Neuron (in vitro differentiated cells): ENCODE measurements at regions not wholly inside any gene's neighbourhood (a gene's known extent, or its start where the extent isn't known, plus 50 kb on each side); places are given as distances from the start of the nearest gene placed in this dataset.

Experiments
- H2AFZ ChIP-seq: one replicate; pipeline ENCODE4 v1.6.1; 2013; ENCODE audit warnings: low read depth, mild to moderate bottlenecking, inconsistent platforms, low read length, moderate library complexity
- H3K27me3 ChIP-seq: one replicate; pipeline ENCODE4 v1.6.1; 2013; ENCODE audit warnings: low read length; ENCODE audit not compliant: insufficient read depth
- H3K36me3 ChIP-seq: one replicate; pipeline ENCODE4 v1.6.1; 2013; ENCODE audit warnings: low read length; ENCODE audit not compliant: insufficient read depth
- H3K4me1 ChIP-seq: one replicate; pipeline ENCODE4 v1.6.1; 2013; ENCODE audit warnings: low read length; ENCODE audit not compliant: insufficient read depth
- H3K4me3 ChIP-seq: 2 replicates; pipeline ENCODE4 v1.5.1; 2013; ENCODE audit warnings: mild to moderate bottlenecking, low read length, moderate library complexity
- H3K9me3 ChIP-seq: one replicate; pipeline ENCODE4 v1.6.1; 2013; ENCODE audit warnings: low read length

DNA sequence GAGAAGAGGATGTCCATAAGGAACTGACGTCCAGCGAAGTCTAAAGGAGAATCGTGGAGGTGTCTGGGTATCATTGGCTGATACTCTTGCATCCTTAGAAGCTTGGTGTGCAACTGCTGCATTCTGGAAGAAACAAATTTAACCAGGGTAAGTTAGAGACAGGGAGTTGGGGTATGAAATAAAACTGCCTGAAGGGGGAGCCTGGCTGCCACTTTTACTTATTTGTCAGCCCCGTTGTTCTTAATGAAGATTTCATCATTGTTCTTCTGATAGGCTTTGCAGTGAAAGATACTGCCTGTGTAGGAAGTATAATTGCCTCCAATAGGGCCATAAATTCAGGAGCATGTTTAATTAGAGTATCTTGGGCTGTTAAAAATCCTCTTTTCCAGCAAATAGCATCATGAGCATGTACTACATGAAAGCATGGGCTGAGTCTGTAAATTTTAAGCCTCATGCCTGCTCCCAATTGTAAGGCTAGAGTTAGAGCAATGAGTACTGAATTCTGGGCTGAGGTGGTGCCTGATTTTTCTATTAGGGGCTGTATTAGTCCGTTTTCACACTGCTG lies 1264.5 kb upstream of the ACO1 start:
- Histone ChIP-seq H3K36me3 (no peaks in the 10 kb centered on the region), H3K9me3 (peaks cover 1% of the 10 kb centered on the region), H3K4me3 (no peak overlapping the region), H3K27me3 (no peaks in the 10 kb centered on the region), H2AFZ (no peak overlapping the region), H3K4me1 (no peaks in the 10 kb centered on the region)

DNA sequence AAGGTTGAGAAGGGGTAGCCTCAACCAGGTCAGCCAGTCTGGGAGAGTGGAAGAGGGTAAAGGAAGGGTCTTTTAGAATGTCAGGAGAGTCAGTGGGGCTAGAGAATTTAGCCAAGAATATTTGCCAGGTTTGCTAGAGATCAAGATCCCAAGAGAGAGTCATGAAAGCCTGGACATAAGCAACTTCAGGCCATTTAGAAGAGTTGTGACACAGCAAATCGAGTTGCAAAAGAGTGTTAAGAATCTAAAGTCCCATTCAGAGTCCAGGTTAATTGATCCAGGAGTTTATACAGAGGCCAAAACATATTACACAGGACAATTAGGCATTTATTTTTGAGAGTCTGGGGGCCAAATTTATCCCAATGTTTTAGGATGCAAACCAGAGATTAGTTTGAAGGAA lies 1260.1 kb upstream of the ACO1 start:
- Histone ChIP-seq H3K4me1 (no peaks in the 10 kb centered on the region), H2AFZ (no peak overlapping the region), H3K9me3 (peaks cover 1% of the 10 kb centered on the region), H3K4me3 (no peak overlapping the region), H3K27me3 (no peaks in the 10 kb centered on the region), H3K36me3 (no peaks in the 10 kb centered on the region)

DNA sequence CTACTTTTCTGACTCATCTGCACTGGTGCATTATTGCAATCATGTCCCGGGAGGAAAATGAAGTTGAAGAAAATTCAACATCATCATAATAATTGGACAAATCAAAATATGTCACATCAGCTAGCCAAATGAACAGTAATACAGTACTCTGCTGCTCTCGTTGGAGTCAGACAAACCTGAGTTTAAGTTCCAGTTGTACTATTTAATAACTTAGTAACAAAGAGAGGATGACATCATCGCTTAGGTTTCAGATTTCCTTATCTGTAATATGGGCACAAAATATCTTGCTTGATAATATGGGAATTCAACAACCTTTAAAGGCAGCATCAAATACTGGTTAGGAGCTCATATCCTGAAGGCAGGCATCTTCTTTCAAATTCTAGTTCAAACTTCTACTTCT lies 1248.9 kb upstream of the ACO1 start:
- H3K27me3 ChIP-seq, result no peaks in the 10 kb centered on the region
- no peak overlapping the region for H2AFZ ChIP-seq
- no peaks in the 10 kb centered on the region for H3K9me3 ChIP-seq
- H3K4me1 ChIP-seq, result no peaks in the 10 kb centered on the region
- H3K36me3 ChIP-seq, result no peaks in the 10 kb centered on the region
- H3K4me3 ChIP-seq, result no peak overlapping the region

DNA sequence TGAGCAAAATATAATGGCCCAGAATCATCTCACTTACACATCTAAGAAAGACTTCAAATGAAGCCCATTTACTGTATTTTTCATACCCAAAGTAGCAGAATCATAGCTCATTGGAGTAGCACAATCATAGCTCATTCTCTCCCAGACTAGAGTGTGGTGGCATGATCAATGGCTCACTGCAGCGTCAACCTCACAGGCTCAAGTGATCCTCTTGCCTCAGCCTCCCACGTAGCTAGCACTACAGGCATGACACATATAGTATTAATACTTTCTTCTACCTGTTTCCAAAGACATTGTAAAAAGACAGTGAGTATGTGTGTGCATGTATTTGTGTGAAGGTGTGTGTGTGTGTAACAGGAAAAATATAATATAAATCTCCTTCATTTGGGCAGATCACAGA lies 1247.9 kb upstream of the ACO1 start:
- Histone ChIP-seq H3K4me1 (no peaks in the 10 kb centered on the region), H3K9me3 (no peaks in the 10 kb centered on the region), H3K36me3 (no peaks in the 10 kb centered on the region), H2AFZ (no peak overlapping the region), H3K27me3 (no peaks in the 10 kb centered on the region), H3K4me3 (no peak overlapping the region)

DNA sequence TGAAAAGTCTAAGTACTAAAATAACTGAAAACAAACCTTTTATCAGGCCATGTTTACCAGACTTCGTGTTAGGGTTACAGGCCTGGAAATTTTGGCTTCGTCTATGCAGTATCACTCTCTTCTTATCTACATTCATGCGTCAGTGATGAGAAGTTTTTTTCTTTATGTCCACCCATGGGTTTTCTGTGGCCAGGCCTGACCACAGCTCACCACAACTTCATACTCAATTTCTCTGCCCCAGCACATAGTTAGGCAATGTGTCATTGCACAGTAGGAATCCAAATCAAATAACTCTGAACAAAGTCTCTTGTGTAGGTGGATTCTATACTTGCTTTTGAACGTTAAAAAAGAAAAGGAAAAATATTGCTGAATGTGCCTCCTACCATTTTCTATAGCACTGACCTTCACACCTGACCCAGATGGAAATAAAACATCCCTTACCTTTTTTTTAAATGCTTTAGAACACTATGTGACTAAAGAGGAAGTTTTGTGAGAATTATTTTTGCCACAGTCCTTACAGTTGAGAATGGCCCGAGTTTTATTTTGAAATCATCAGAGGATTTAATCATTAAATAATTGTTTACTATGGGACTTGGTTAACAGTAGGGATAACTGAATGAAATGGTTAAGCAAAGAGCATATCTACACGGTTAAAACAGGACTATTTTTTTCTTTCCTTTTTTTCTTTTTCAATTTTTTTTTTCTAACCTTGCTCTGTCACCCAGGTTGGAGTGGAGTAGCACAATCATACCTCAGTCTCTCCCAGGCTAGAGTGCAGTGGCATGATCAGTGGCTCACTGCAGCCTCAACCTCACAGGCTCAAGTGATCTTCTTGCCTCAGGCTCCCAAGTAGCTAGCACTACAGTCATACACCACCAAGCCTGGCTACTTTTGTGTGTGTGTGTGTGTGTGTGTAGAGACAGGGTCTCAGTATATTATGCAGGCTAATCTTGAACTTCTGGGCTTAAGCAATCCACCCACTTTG lies 1247.0 kb upstream of the ACO1 start:
- no peaks in the 10 kb centered on the region for H3K4me1 ChIP-seq
- H2AFZ ChIP-seq, result no peak overlapping the region
- H3K36me3 ChIP-seq, result no peaks in the 10 kb centered on the region
- no peaks in the 10 kb centered on the region for H3K27me3 ChIP-seq
- H3K9me3 ChIP-seq, result no peaks in the 10 kb centered on the region
- no peak overlapping the region for H3K4me3 ChIP-seq

DNA sequence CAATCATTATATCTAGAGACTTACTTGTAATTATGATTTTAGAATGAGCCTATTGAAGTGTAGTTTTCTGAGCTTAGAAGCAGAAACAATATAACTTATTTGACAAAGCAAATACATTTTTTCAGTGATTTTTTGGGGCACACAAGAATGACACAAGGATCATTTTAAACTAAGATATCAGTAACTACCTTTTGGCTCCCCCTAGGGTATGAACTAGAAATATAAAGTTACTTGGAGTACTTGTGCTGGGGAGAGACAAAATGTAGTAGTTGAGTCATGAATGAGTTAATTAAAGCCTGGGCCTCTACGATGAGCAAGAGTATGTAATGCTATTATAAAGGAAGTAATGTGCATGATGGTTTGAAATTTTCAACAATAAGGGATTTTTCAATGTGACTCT lies 1244.1 kb upstream of the ACO1 start:
- no peaks in the 10 kb centered on the region for H3K4me1 ChIP-seq
- no peak overlapping the region for H2AFZ ChIP-seq
- no peaks in the 10 kb centered on the region for H3K27me3 ChIP-seq
- no peaks in the 10 kb centered on the region for H3K9me3 ChIP-seq
- H3K4me3 ChIP-seq, result no peak overlapping the region
- H3K36me3 ChIP-seq, result no peaks in the 10 kb centered on the region

DNA sequence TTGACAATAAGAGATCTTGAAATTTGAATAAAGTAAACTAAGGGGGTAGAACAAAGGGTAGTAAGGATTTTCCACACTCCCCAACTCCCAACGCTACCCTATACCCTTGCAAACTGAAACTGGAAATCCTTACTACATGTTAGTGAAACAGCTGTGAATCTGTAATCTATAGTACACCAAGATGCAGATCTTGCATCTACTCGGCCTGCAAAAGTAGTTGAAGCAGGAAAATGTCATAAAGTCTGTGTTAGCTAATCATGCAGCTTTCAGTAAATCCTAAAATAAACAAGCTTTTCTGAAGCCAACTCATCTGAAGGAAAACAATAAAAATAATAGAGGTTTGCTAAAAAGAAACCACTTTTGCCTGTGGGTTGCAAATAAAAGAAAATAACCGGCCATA lies 1242.0 kb upstream of the ACO1 start:
- Histone ChIP-seq H2AFZ (no peak overlapping the region), H3K9me3 (no peaks in the 10 kb centered on the region), H3K4me3 (no peak overlapping the region), H3K36me3 (no peaks in the 10 kb centered on the region), H3K4me1 (no peaks in the 10 kb centered on the region), H3K27me3 (no peaks in the 10 kb centered on the region)

DNA sequence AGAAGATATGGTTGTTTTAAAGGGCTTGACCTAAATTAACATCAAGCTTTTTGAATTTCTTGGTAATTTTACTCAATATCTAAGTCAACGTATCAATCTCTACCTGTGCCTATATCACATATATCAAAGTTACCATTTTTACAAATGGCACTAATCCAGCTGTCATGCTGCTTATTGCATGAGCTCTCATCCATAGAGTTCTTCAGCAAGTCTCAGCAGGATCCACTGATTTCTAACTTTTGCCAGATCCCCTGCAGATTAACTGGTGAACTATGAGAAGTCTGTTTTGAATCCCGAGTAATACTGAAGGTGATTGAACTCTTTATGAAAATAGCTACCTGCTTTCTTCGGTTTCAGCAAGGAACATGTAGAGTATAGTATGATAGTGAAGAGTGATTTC lies 1239.8 kb upstream of the ACO1 start:
- H2AFZ ChIP-seq, result no peak overlapping the region
- no peak overlapping the region for H3K4me3 ChIP-seq
- H3K9me3 ChIP-seq, result no peaks in the 10 kb centered on the region
- no peaks in the 10 kb centered on the region for H3K27me3 ChIP-seq
- no peaks in the 10 kb centered on the region for H3K4me1 ChIP-seq
- no peaks in the 10 kb centered on the region for H3K36me3 ChIP-seq

DNA sequence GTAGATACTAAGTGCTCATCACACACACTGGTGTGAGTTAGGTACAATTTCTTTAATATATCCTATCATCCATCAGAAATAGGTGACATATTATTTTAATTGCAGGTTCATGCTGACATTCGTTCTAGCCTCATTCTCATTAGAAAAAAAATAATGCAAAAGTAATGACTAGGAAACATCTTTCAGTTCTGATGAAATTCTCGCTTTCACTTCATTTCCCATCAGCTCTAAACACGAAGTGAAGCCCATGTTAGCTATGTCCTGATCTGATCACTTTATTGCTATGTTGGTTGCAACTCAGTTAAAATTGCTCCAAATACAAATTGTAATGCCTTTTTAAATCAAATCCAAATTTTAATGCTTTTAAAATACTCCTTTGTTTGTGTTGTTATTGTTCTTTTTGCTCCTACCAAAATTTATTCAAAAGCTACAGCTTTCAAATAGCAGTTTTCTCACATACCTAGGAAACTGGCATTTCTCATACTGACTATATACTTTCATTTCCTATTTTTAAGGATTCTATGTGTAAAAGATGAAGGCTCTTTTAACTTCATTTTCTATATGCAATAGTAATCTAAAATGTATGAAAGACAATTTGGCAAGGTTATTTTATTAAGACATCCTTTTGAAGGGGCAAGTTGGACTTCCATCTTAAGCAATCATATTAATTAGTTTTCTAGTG lies 1237.8 kb upstream of the ACO1 start:
- H3K4me3 ChIP-seq, result no peak overlapping the region
- H3K9me3 ChIP-seq, result no peaks in the 10 kb centered on the region
- no peak overlapping the region for H2AFZ ChIP-seq
- no peaks in the 10 kb centered on the region for H3K27me3 ChIP-seq
- H3K36me3 ChIP-seq, result no peaks in the 10 kb centered on the region
- no peaks in the 10 kb centered on the region for H3K4me1 ChIP-seq

DNA sequence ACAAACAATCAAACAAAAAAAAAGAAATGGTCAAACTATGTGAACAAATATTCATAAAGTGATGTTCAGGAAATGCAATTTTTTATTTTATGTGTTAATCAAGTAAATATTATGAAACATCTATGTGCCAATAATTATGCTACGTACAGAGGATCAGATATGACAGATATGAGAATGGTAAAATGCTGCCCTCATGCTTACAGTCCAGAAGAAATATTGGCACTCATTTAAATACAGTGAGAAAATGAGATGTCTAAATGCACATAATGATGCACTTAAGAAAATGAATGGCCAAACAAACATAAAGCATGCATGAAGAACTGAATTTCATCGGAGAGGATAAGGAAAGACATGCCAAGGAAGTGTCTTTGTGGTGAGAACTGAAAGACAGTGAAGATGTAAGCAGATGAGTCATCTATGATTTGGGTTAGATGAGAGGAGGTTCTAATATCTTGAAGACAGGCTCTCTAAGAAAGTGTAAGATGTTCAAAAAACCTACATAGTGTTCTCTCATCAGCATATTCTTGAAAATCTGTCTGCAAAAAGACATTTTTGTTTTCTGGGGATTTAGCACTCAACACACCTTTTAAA lies 1231.1 kb upstream of the ACO1 start:
- Histone ChIP-seq H3K36me3 (no peaks in the 10 kb centered on the region), H3K4me1 (no peaks in the 10 kb centered on the region), H2AFZ (no peak overlapping the region), H3K9me3 (no peaks in the 10 kb centered on the region), H3K27me3 (no peaks in the 10 kb centered on the region), H3K4me3 (no peak overlapping the region)

DNA sequence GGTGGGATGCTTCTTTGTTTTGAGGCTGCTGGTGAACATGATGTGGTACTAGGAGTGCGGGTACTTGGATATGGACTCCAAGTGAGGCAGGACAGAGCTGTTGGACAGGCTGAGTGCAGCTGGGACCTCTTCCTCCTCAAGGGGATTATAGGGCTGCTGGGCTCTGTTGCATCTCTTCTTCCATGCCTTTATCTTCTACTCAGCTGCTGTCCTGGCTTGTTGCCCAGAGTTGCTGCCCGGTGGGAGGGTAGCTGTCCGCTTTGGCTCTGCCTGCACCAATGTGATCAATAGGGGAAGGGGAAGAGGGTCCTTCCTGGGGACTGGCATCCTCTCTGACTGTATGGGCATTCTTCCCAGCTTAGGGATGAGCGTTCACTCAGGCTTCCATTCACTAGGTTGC lies 1217.9 kb upstream of the ACO1 start:
- Histone ChIP-seq H3K4me1 (no peaks in the 10 kb centered on the region), H2AFZ (no peak overlapping the region), H3K27me3 (no peaks in the 10 kb centered on the region), H3K36me3 (no peaks in the 10 kb centered on the region), H3K9me3 (no peaks in the 10 kb centered on the region), H3K4me3 (no peak overlapping the region)

DNA sequence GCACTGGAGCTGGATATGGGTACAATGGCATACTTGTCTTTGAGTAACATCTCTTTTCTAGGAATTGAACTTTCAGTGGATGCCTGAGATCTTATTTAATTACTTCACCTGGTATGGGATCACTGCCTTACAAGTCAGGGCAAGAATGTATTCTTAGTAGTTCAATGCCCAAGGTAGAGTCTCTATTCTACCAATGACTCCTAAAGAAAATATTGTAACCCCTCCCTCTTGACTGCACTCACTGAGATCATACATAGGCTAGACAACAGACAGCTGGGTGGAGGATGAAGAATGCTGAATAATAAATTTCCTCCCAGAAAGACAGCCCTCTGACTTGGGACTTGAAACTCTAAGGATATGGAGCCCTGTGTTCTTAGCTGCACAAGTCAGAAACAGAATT lies 1216.3 kb upstream of the ACO1 start:
- Histone ChIP-seq H3K4me1 (no peaks in the 10 kb centered on the region), H3K4me3 (no peak overlapping the region), H3K27me3 (no peaks in the 10 kb centered on the region), H3K9me3 (no peaks in the 10 kb centered on the region), H3K36me3 (no peaks in the 10 kb centered on the region), H2AFZ (no peak overlapping the region)

DNA sequence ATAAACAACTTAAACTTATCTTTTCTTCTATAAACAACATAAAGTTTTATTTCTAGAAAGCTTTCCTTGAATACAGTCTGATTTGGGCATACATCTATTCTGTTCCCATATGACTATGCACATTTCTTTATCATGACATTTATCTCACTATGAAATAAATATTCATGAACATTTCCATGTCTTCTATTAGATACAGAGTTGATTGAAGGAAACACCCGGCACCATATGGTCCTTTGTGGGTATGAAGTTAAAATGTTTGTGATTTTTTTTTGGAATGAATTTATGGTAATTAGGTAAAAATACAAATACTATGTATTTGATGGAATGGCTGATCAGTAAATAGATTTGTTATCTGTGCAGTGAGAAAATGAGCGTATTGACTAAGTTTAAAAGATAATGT lies 1209.8 kb upstream of the ACO1 start:
- no peak overlapping the region for H3K4me3 ChIP-seq
- H3K27me3 ChIP-seq, result no peaks in the 10 kb centered on the region
- H2AFZ ChIP-seq, result no peak overlapping the region
- H3K9me3 ChIP-seq, result no peaks in the 10 kb centered on the region
- H3K4me1 ChIP-seq, result no peaks in the 10 kb centered on the region
- no peaks in the 10 kb centered on the region for H3K36me3 ChIP-seq
